SK-N-SH (cell line): ENCODE measurements at regions not wholly inside any gene's neighbourhood (a gene's known extent, or its start where the extent isn't known, plus 50 kb on each side); places are given as distances from the start of the nearest gene placed in this dataset.

Experiments used
- CTCF ChIA-PET: fragments of 300-600, 350-600 bp; formaldehyde crosslinking; extraction: SDS; loops from one replicate; lab custom pipeline; 2021; lab: Yijun Ruan, JAX
- POLR2A ChIA-PET: fragments of 350-600 bp; sonication (Branson Sonifier 250); formaldehyde crosslinking; extraction: SDS; loops from one replicate; lab custom pipeline; 2020; ENCODE audit warnings: antibody characterized with exemption, inconsistent platforms; lab: Yijun Ruan, JAX
- DNase-seq: peaks from one replicate; pipeline ENCODE4 v3.0.0; 2012
- H2AFZ ChIP-seq: fragments of 200-600 bp; sonication (generic); 2 replicates; pipeline ENCODE4 v1.8.1; 2016; ENCODE audit warnings: antibody characterized with exemption, mild to moderate bottlenecking, low read depth
- H3F3A ChIP-seq: fragments of 200-600 bp; sonication (generic); replicated peaks from 2 replicates; pipeline ENCODE3; 2016; ENCODE audit warnings: antibody characterized with exemption, mild to moderate bottlenecking; ENCODE audit not compliant: insufficient read depth
- H3K27ac ChIP-seq, 2 experiments: fragments of 200-500 bp in 1 of 2; fragments of 200-600 bp in 1 of 2; sonication (Bioruptor generic) in 1 of 2; sonication (generic), shearing (Covaris generic) in 1 of 2; 2 replicates each; pipeline versions ENCODE4 v1.5.1 to v1.6.1; 2014 to 2016; ENCODE audit warnings: low read depth in 2 of 2, inconsistent platforms in 1 of 2, low read length in 1 of 2, mild to moderate bottlenecking in 1 of 2, mixed read lengths in 1 of 2
- H3K27me3 ChIP-seq: fragments of 200-600 bp; sonication (generic), shearing (Covaris generic); 2 replicates; pipeline ENCODE4 v1.6.1; 2016; ENCODE audit warnings: mixed run types; ENCODE audit not compliant: insufficient read depth
- H3K36me3 ChIP-seq, 2 experiments: fragments of 200-500 bp in 1 of 2; fragments of 200-600 bp in 1 of 2; sonication (Bioruptor generic) in 1 of 2; sonication (generic) in 1 of 2; replicated peaks in 1 of 2; 2 replicates each; pipeline versions ENCODE3 to v1.5.1; 2014 to 2016; ENCODE audit warnings: low read length in 1 of 2, mild to moderate bottlenecking in 1 of 2; ENCODE audit not compliant: insufficient read depth in 2 of 2, control insufficient read depth in 1 of 2
- H3K4me1 ChIP-seq, 2 experiments: fragments of 200-500 bp in 1 of 2; fragments of 200-600 bp in 1 of 2; sonication (Bioruptor generic) in 1 of 2; sonication (generic), shearing (Covaris generic) in 1 of 2; 2 replicates each; pipeline versions ENCODE4 v1.5.1 to v1.6.1; 2014 to 2016; ENCODE audit warnings: low read depth in 1 of 2, low read length in 1 of 2, mixed run types in 1 of 2; ENCODE audit not compliant: insufficient read depth in 2 of 2, control insufficient read depth in 1 of 2
- H3K4me2 ChIP-seq: fragments of 200-600 bp; sonication (generic), shearing (Covaris generic); 2 replicates; pipeline ENCODE4 v1.6.1; 2017; ENCODE audit warnings: mixed run types
- H3K4me3 ChIP-seq, 2 experiments: fragments of 200-500 bp in 1 of 2; fragments of 200-600 bp in 1 of 2; sonication (Bioruptor generic) in 1 of 2; sonication (generic), shearing (Covaris generic) in 1 of 2; 2 replicates each; pipeline versions ENCODE4 v1.5.1 to v1.8.1; 2014 to 2016; ENCODE audit warnings: low read depth in 2 of 2, inconsistent platforms in 1 of 2, low read length in 1 of 2, mild to moderate bottlenecking in 1 of 2, mixed read lengths in 1 of 2, moderate library complexity in 1 of 2
- H3K79me2 ChIP-seq: fragments of 200-600 bp; sonication (generic); 2 replicates; pipeline ENCODE4 v1.8.1; 2017; ENCODE audit warnings: mild to moderate bottlenecking; ENCODE audit not compliant: insufficient read depth
- H3K9ac ChIP-seq: fragments of 200-600 bp; sonication (generic); 2 replicates; pipeline ENCODE4 v1.6.1; 2017; ENCODE audit warnings: mixed run types
- H3K9me2 ChIP-seq: fragments of 200-600 bp; sonication (generic); 2 replicates; pipeline ENCODE4 v1.6.1; 2017; ENCODE audit warnings: mixed run types
- H3K9me3 ChIP-seq: fragments of 200-600 bp; sonication (generic); 2 replicates; pipeline ENCODE4 v1.6.1; 2017; ENCODE audit warnings: mixed run types, mild to moderate bottlenecking, moderate library complexity
- H4K20me1 ChIP-seq: fragments of 200-600 bp; sonication (generic); 2 replicates; pipeline ENCODE4 v1.6.1; 2017; ENCODE audit warnings: mild to moderate bottlenecking, mixed run types; ENCODE audit not compliant: insufficient read depth
- FOXJ3 ChIP-seq: sonication (generic); formaldehyde crosslinking; IDR thresholded peaks from 2 replicates; pipeline ENCODE4 v1.5.1; 2020; ENCODE audit warnings: mild to moderate bottlenecking, missing genetic modification reagents
- JUND ChIP-seq: IDR thresholded peaks from 2 replicates; pipeline ENCODE4 v1.4.0; 2012
- RAD21 ChIP-seq: IDR thresholded peaks from 2 replicates; pipeline ENCODE4 v1.6.1; 2012; ENCODE audit warnings: mild to moderate bottlenecking, low read length
- TAF1 ChIP-seq: IDR thresholded peaks from 2 replicates; pipeline ENCODE4 v1.6.1; 2012; ENCODE audit warnings: low read depth, mild to moderate bottlenecking, low read length, moderate library complexity, borderline replicate concordance
- TCF12 ChIP-seq: IDR thresholded peaks from 2 replicates; pipeline ENCODE4 v1.4.0; 2012
- WGBS: methylation state at CpG from one replicate; pipeline ENCODE4 v1.1.6; 2017; ENCODE audit warnings: low lambda C conversion rate; 5-methylcytosine and 5-hydroxymethylcytosine counted together
- TF ChIP-seq, protein P1 (sequence below): fragments of 200-600 bp; sonication (generic); IDR thresholded peaks from 2 replicates; pipeline ENCODE4 v1.6.1; 2017; ENCODE audit warnings: antibody characterized with exemption, mild to moderate bottlenecking, moderate library complexity
- TF ChIP-seq, protein P2 (sequence below): IDR thresholded peaks from 2 replicates; pipeline ENCODE4; 2012

DNA sequence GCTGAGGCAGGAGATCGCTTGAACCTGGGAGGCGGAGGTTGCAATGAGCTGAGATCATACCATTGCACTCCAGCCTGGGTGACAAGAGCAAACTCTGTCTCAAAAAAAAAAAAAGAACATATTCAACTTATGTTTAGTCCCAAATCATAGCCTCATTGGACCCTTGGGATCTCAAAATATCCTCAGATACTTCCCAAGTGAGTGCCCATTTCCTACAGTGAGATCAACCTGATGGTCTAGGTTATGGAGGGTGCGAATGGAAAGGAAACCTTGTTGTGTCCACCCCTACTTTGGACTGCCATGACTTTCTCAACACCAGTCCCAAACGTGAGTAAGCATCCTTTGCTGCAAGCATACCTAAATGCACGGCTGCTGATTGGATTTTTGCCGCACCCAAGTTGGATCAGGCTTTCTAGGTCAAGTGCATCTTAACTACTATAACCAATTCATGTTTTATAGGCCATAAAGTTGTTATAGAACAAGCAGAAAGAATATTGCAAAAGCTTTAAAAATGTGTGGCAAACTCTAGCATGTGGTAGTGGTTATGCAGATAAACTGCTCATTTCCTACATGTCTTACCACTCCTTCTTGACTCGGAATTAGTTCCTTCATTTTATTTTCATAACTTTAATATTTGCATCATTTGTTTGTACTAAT, 131.2 kb downstream of the PLEKHG1 start:
- ChIA-PET CTCF (no interaction called here), POLR2A (no interaction called here)
- Histone ChIP-seq H2AFZ (no peak overlapping the region), H3K9me3 (no peaks in the 10 kb centered on the region), H3K9ac (no peak overlapping the region), H3K4me3 (no peak overlapping the region), H3K79me2 (no peaks in the 10 kb centered on the region), H3K27ac (no peak overlapping the region), H3K27me3 (peaks cover 4% of the 10 kb centered on the region; the same call in 1 of the 2 replicates), H3K9me2 (no peaks in the 10 kb centered on the region), H3K4me1 (no peaks in the 10 kb centered on the region), H3F3A (no peaks in the 10 kb centered on the region), H3K4me2 (no peak overlapping the region), H3K36me3 (no peaks in the 10 kb centered on the region), H4K20me1 (no peaks in the 10 kb centered on the region)
- TF ChIP-seq TCF12 (no peak), TAF1 (no peak), FOXJ3 (no peak), JUND (no peak)
- TF ChIP-seq, protein P1, sequence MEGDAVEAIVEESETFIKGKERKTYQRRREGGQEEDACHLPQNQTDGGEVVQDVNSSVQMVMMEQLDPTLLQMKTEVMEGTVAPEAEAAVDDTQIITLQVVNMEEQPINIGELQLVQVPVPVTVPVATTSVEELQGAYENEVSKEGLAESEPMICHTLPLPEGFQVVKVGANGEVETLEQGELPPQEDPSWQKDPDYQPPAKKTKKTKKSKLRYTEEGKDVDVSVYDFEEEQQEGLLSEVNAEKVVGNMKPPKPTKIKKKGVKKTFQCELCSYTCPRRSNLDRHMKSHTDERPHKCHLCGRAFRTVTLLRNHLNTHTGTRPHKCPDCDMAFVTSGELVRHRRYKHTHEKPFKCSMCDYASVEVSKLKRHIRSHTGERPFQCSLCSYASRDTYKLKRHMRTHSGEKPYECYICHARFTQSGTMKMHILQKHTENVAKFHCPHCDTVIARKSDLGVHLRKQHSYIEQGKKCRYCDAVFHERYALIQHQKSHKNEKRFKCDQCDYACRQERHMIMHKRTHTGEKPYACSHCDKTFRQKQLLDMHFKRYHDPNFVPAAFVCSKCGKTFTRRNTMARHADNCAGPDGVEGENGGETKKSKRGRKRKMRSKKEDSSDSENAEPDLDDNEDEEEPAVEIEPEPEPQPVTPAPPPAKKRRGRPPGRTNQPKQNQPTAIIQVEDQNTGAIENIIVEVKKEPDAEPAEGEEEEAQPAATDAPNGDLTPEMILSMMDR = no peak
- DNase-seq = no peak
- 23% methylated on average over 7 of the region's 7 CpGs for WGBS

- no peak overlapping the region for H3K27ac ChIP-seq
- TF ChIP-seq, protein P2, sequence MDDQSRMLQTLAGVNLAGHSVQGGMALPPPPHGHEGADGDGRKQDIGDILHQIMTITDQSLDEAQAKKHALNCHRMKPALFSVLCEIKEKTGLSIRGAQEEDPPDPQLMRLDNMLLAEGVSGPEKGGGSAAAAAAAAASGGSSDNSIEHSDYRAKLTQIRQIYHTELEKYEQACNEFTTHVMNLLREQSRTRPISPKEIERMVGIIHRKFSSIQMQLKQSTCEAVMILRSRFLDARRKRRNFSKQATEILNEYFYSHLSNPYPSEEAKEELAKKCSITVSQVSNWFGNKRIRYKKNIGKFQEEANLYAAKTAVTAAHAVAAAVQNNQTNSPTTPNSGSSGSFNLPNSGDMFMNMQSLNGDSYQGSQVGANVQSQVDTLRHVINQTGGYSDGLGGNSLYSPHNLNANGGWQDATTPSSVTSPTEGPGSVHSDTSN = no peak
- TF ChIP-seq JUND (no peak), FOXJ3 (no peak), RAD21 (no peak)
- TF ChIP-seq, protein P1 = no peak
- TF ChIP-seq, all 33 proteins: peak for 0
- Histone ChIP-seq H3K36me3 (no peaks in the 10 kb centered on the region), H4K20me1 (no peaks in the 10 kb centered on the region), H3K9me2 (no peaks in the 10 kb centered on the region), H3K9ac (no peak overlapping the region), H3K9me3 (no peaks in the 10 kb centered on the region), H3K4me1 (no peaks in the 10 kb centered on the region), H3K79me2 (no peaks in the 10 kb centered on the region), H3K4me2 (no peak overlapping the region), H3K27me3 (peaks cover 4% of the 10 kb centered on the region; the same call in 1 of the 2 replicates), H3K4me3 (no peak overlapping the region), H2AFZ (no peak overlapping the region), H3F3A (no peaks in the 10 kb centered on the region)
- DNase-seq = no peak
- WGBS = 18% methylated on average over 12 of the region's 12 CpGs
- ChIA-PET CTCF (no interaction called here), POLR2A (no interaction called here)
These were observed 132.6 kb upstream of the MTHFD1L start for GRCh38 chr6:150732765-150733539.
